ENCODE measurements at regions not wholly inside any gene's neighbourhood (a gene's known extent, or its start where the extent isn't known, plus 50 kb on each side); places are given as distances from the start of the nearest gene placed in this dataset. TPM values are rescaled to one million over a fixed set of nuclear protein-coding genes. Genes with fewer than 3 reads are reported as not detected.

GRCh38 chr1:234660536-234661316, 50.7 kb upstream of the IRF2BP2 start:
- ATAC-seq (ENCODE audit: low FRiP score), result no peak
- no peak for DNase-seq (ENCODE audit: low spot score)
- TF ChIP-seq CTCF (IDR thresholded peaks at IDR 0.05), result no peak

Small RNAs in the stretch of these regions (small RNA-seq; reads per million reads assigned to genes)
- gene RNY4P16, result not detected
